ENCODE measurements at regions not wholly inside any gene's neighbourhood (a gene's known extent, or its start where the extent isn't known, plus 50 kb on each side); places are given as distances from the start of the nearest gene placed in this dataset.

DNA sequence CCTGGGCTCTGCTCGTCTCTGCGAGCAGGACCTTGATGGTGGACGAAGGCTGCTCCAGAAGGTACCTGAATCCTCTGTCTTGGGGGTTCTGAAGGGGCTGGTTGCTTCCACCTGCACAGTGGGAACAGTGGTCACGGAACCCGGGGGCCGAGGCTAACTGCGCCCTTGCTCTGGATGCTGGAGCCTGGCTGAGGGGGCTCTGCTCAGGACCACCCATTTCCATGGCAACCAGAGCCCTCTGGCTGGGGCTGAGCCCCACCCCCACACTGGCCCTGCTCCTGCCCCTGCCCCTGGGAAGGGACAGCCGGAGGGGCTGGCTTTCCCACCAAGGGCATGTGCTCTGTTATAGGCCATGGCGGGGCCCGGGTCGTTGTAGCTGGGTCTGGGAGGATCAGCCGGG lies 462.3 kb downstream of the PTPRU start:
- H3K9me3 Mint-ChIP-seq (ENCODE audit: unreplicated experiment): no peaks in the 10 kb centered on the region
- Histone ChIP-seq H3K9me3 (no peaks in the 10 kb centered on the region), H3K4me3 (ENCODE audit: low read depth, low read length) (no peak overlapping the region), H3K27me3 (replicated peaks; ENCODE audit: control insufficient read depth, insufficient read depth, low read length) (no peaks in the 10 kb centered on the region), H3K4me1 (no peaks in the 10 kb centered on the region), H3K36me3 (ENCODE audit: control insufficient read depth, insufficient read depth, low read length) (no peaks in the 10 kb centered on the region)
- H3K27ac Mint-ChIP-seq (ENCODE audit: unreplicated experiment): no peak overlapping the region
- DNase-seq: no peak
- ChIA-PET CTCF (interaction anchor here (1.1 kb wide), 1 partner anchor 366 kb away, joined by 3 read pairs; no protein-coding TSS in a partner anchor), POLR2A (no interaction called here)
- no peak overlapping the region for H3K4me3 Mint-ChIP-seq (ENCODE audit: unreplicated experiment)
- no peaks in the 10 kb centered on the region for H3K4me1 Mint-ChIP-seq (ENCODE audit: low read depth, unreplicated experiment)
- BruUV-seq (replicated peaks): no TSS peak
- TF ChIP-seq, protein P1, sequence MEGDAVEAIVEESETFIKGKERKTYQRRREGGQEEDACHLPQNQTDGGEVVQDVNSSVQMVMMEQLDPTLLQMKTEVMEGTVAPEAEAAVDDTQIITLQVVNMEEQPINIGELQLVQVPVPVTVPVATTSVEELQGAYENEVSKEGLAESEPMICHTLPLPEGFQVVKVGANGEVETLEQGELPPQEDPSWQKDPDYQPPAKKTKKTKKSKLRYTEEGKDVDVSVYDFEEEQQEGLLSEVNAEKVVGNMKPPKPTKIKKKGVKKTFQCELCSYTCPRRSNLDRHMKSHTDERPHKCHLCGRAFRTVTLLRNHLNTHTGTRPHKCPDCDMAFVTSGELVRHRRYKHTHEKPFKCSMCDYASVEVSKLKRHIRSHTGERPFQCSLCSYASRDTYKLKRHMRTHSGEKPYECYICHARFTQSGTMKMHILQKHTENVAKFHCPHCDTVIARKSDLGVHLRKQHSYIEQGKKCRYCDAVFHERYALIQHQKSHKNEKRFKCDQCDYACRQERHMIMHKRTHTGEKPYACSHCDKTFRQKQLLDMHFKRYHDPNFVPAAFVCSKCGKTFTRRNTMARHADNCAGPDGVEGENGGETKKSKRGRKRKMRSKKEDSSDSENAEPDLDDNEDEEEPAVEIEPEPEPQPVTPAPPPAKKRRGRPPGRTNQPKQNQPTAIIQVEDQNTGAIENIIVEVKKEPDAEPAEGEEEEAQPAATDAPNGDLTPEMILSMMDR (IDR thresholded peaks at IDR 0.05; ENCODE audit: insufficient read depth in 1 of 2, low read depth in 1 of 2, low read length in 1 of 2, severe bottlenecking in 1 of 2, unreplicated experiment in 1 of 2): no peak
- no peaks in the 10 kb centered on the region for H3K36me3 Mint-ChIP-seq (ENCODE audit: insufficient read depth, unreplicated experiment)
- intact Hi-C loops (cut with micrococcal nuclease; ENCODE audit: unreplicated experiment): no loop called here
- H3K27me3 Mint-ChIP-seq (ENCODE audit: insufficient read depth, unreplicated experiment): peaks cover 22% of the 10 kb centered on the region

DNA sequence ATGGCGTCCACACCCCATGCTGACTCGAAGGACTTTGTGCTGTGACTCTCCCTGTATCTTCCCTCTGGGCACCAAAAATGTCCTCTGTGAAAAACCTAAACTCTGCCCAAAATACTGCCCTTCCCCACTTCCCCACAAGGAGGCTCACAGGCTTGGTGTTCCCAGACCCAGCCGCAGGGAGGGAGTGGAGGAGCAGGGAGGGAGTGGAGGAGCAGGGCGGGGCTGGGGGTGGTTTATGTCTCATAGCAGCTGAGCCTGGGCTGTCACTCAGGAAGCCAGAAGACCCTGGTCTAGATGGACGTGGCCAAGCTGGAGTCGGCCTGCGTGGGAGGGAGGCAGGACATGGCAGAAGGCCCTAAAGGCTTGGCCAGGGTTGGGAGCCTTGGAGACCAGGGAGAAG lies 461.7 kb downstream of the PTPRU start:
- peak; percentile 33 to 42 for DNase-seq
- no peak overlapping the region for H3K4me3 Mint-ChIP-seq (ENCODE audit: unreplicated experiment)
- Histone ChIP-seq H3K4me3 (ENCODE audit: low read depth, low read length) (no peak overlapping the region), H3K9me3 (no peaks in the 10 kb centered on the region), H3K27me3 (replicated peaks; ENCODE audit: control insufficient read depth, insufficient read depth, low read length) (no peaks in the 10 kb centered on the region), H3K4me1 (no peaks in the 10 kb centered on the region), H3K36me3 (ENCODE audit: control insufficient read depth, insufficient read depth, low read length) (no peaks in the 10 kb centered on the region)
- TF ChIP-seq, protein P1 (IDR thresholded peaks at IDR 0.05; ENCODE audit: insufficient read depth in 1 of 2, low read depth in 1 of 2, low read length in 1 of 2, severe bottlenecking in 1 of 2, unreplicated experiment in 1 of 2): peak in 1 of 2 experiments; percentile 34
- intact Hi-C loops (cut with micrococcal nuclease; ENCODE audit: unreplicated experiment): no loop called here
- no peaks in the 10 kb centered on the region for H3K36me3 Mint-ChIP-seq (ENCODE audit: insufficient read depth, unreplicated experiment)
- no peak overlapping the region for H3K27ac Mint-ChIP-seq (ENCODE audit: unreplicated experiment)
- BruUV-seq (replicated peaks): no TSS peak
- ChIA-PET POLR2A (no interaction called here), CTCF (interaction anchor here (1.1 kb wide), 1 partner anchor 366 kb away, joined by 3 read pairs; no protein-coding TSS in a partner anchor)
- H3K27me3 Mint-ChIP-seq (ENCODE audit: insufficient read depth, unreplicated experiment): peaks cover 22% of the 10 kb centered on the region
- no peaks in the 10 kb centered on the region for H3K4me1 Mint-ChIP-seq (ENCODE audit: low read depth, unreplicated experiment)
- no peaks in the 10 kb centered on the region for H3K9me3 Mint-ChIP-seq (ENCODE audit: unreplicated experiment)

DNA sequence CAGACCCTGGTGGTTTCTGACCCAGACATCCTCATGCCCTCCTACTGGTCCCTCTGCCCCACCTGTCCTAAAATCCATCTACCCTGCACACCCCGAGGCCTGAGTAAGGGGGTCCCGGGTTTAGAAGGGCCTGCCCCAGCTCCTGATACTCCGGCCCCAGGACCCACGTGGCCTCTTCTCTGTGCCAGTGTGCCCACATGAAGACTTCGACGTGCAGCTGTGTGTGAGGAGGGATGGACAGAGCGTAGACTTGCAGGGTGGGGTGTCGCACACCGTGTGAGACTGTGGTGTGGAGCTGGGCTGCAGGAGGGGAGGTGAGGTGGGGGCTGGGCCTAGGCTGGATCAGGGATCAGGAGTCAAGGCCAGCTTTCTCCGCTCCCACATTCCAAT lies 461.1 kb downstream of the PTPRU start:
- H3K27me3 ChIP-seq (replicated peaks; ENCODE audit: control insufficient read depth, insufficient read depth, low read length): no peaks in the 10 kb centered on the region
- TF ChIP-seq, protein P1 (IDR thresholded peaks at IDR 0.05; ENCODE audit: insufficient read depth in 1 of 2, low read depth in 1 of 2, low read length in 1 of 2, severe bottlenecking in 1 of 2, unreplicated experiment in 1 of 2): no peak
- H3K4me1 ChIP-seq: no peaks in the 10 kb centered on the region
- H3K4me3 Mint-ChIP-seq (ENCODE audit: unreplicated experiment): no peak overlapping the region
- H3K9me3 Mint-ChIP-seq (ENCODE audit: unreplicated experiment): no peaks in the 10 kb centered on the region
- H3K27ac Mint-ChIP-seq (ENCODE audit: unreplicated experiment): no peak overlapping the region
- no peaks in the 10 kb centered on the region for H3K36me3 ChIP-seq (ENCODE audit: control insufficient read depth, insufficient read depth, low read length)
- no peak for DNase-seq
- ChIA-PET POLR2A (no interaction called here), CTCF (no interaction called here)
- intact Hi-C loops (cut with micrococcal nuclease; ENCODE audit: unreplicated experiment): no loop called here
- no peaks in the 10 kb centered on the region for H3K36me3 Mint-ChIP-seq (ENCODE audit: insufficient read depth, unreplicated experiment)
- BruUV-seq (replicated peaks): no TSS peak
- H3K27me3 Mint-ChIP-seq (ENCODE audit: insufficient read depth, unreplicated experiment): peaks cover 22% of the 10 kb centered on the region
- H3K9me3 ChIP-seq: no peaks in the 10 kb centered on the region
- no peaks in the 10 kb centered on the region for H3K4me1 Mint-ChIP-seq (ENCODE audit: low read depth, unreplicated experiment)
- H3K4me3 ChIP-seq (ENCODE audit: low read depth, low read length): no peak overlapping the region
